Endothelial cell of umbilical vein (primary cell): ENCODE measurements at regions not wholly inside any gene's neighbourhood (a gene's known extent, or its start where the extent isn't known, plus 50 kb on each side); places are given as distances from the start of the nearest gene placed in this dataset.

Experiments
- CTCF ChIP-seq, 2 donors: IDR thresholded peaks; 1 replicate in 1 of 2; 2 replicates in 1 of 2; pipeline ENCODE4 v1.5.1; 2011; ENCODE audit warnings: low read length in 2 of 2, mild to moderate bottlenecking in 2 of 2, moderate library complexity in 2 of 2, control low read depth in 1 of 2, inconsistent platforms in 1 of 2, low read depth in 1 of 2; ENCODE audit not compliant: insufficient read depth in 1 of 2; ENCODE audit errors: extremely low read depth in 1 of 2
- EZH2 ChIP-seq: IDR thresholded peaks from 2 replicates; pipeline ENCODE4 v1.6.1; 2012; ENCODE audit warnings: borderline replicate concordance, low read depth, mild to moderate bottlenecking, moderate library complexity, low read length, inconsistent platforms; ENCODE audit not compliant: severe bottlenecking
- JUN ChIP-seq: IDR thresholded peaks from 2 replicates; pipeline ENCODE4 v1.6.1; 2011; ENCODE audit warnings: borderline replicate concordance, low read depth; ENCODE audit not compliant: insufficient read length, insufficient read depth
- POLR2A ChIP-seq: IDR thresholded peaks from 2 replicates; pipeline ENCODE4 v1.6.1; 2012; ENCODE audit warnings: low read depth, mild to moderate bottlenecking, control low read depth, low read length
- POLR2AphosphoS5 ChIP-seq: IDR thresholded peaks from 2 replicates; pipeline ENCODE4 v1.6.1; 2012; ENCODE audit warnings: low read depth, mild to moderate bottlenecking, control low read depth, low read length, moderate library complexity; ENCODE audit not compliant: insufficient read depth

- no peak for TF ChIP-seq CTCF (IDR thresholded peaks at IDR 0.05; ENCODE audit: extremely low read depth in 1 of 2, insufficient read depth in 1 of 2, low read depth in 1 of 2, low read length in 2 of 2)
- TF ChIP-seq POLR2A: no peak
- no peak for TF ChIP-seq POLR2AphosphoS5
- no peak for TF ChIP-seq JUN
- no peak for TF ChIP-seq EZH2
Measured at GRCh38 chr14:65226824-65227604, 124.7 kb upstream of the MAX start.
